ENCODE measurements at regions not wholly inside any gene's neighbourhood (a gene's known extent, or its start where the extent isn't known, plus 50 kb on each side); places are given as distances from the start of the nearest gene placed in this dataset.

DNA sequence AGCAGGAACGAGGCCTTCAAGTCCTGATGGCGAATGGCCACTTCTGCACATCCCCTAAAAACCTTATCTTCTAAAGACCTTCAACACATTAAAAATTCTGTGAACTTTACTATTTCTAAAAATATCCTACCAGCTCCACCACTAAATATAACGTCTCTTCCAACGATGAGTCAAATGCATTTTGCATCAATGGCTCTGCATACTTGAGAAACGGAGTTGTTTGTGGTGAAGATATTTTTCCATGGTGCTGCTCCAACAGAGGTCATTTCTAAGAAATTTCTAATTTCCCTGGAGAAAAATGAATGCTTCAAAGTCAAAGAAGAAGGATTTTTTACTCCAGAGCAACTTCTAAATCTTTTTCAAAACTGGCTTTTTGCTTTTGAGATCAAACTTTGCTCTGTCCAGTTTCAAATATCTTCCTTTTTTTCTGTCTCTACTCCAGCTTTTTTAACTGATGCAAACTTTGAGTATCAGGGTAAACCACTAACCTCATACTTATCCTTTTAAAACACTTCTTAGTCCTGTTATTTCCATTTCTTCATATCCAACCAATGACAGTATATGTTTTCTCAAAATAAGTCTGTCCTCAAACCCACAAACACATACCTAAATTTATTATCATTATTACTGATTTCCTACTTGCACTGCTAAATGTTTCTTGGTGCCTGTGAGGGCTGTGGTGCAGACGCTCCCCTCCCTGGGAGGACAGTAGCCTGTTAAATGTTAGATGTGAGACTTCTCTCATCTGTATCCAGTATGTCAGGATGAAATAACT is 258.1 kb downstream of the KLF6 start:
- H3K27ac ChIP-seq: peak overlapping the region; percentile 73 to 81
- no peak for DNase-seq (ENCODE audit: low spot score)
- no peak overlapping the region for H3K4me3 ChIP-seq
- TF ChIP-seq, protein P1, sequence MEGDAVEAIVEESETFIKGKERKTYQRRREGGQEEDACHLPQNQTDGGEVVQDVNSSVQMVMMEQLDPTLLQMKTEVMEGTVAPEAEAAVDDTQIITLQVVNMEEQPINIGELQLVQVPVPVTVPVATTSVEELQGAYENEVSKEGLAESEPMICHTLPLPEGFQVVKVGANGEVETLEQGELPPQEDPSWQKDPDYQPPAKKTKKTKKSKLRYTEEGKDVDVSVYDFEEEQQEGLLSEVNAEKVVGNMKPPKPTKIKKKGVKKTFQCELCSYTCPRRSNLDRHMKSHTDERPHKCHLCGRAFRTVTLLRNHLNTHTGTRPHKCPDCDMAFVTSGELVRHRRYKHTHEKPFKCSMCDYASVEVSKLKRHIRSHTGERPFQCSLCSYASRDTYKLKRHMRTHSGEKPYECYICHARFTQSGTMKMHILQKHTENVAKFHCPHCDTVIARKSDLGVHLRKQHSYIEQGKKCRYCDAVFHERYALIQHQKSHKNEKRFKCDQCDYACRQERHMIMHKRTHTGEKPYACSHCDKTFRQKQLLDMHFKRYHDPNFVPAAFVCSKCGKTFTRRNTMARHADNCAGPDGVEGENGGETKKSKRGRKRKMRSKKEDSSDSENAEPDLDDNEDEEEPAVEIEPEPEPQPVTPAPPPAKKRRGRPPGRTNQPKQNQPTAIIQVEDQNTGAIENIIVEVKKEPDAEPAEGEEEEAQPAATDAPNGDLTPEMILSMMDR (IDR thresholded peaks at IDR 0.05): no peak

DNA sequence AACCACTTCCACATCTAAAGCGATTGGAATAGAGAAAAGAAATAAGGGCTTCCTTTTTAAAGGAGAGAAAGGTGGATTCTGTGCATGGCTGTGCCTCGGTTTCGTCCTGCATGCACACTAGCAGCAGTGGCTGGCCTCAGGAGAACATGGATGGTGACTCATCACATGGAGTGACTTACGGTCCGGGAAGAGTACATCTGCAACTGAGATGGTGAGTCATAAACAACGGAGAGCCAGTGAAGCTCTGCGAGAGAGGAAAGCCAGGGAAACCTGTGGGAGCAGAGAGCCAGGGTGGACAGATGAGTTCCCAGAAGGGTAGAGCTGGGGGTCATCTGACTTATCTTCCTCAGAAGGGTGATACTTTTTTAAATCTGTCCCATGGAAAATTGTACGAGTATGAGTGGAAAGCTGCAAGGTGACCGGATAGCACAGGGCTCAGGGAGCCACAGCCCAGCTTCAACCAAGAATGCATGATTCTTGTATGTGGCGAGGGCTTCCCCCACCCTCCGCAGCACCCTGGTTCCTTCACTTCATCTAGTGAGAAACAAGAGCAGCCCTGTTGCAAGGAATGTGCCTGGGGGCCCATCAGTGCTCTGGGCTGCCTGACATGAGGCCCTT is 259.1 kb downstream of the KLF6 start:
- no peak for DNase-seq (ENCODE audit: low spot score)
- TF ChIP-seq, protein P1 (IDR thresholded peaks at IDR 0.05): no peak
- no peak overlapping the region for H3K4me3 ChIP-seq
- peak overlapping the region; percentile 66 to 73 for H3K27ac ChIP-seq

DNA sequence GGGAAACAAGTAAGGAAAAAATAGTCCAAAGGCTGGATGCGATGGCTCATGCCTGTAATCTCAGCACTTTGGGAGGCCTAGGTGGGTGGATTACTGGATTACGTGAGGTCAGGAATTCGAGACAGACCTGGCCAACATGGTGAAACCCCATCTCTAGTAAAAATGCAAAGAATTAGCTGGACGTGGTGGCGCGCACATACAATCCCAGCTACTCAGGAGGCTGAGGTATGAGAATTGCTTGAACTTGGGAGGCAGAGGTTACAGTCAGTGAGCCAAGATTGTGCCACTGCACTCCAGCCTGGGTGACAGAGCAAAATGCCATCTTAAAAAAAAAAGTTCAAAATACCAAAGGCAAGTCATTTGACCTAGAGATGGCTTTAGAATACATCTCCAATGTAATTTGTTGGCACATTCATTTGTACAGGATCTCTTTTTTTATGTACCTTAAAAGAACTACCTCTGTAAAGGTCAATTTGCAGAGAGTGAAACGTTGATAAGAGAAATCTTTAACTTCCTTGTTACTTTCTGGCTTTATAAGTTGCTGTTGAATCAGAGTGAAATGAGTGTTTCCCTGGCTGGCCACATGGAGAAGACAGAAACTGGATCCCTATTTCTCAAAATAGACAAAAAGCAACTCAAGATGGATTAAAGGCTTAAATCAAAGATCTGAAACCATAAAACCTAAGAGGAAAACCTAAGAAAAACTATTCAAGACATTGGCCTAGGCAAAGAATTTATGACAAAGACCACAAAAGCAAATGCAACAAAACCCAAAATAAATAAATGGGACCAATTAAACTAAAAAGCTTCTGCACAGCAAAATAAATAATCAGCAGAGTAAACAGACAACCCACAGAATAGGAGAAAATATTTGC is 260.7 kb downstream of the KLF6 start:
- DNase-seq (ENCODE audit: low spot score): no peak
- TF ChIP-seq, protein P1 (IDR thresholded peaks at IDR 0.05): no peak
- Histone ChIP-seq H3K27ac (no peak overlapping the region), H3K4me3 (no peak overlapping the region)

DNA sequence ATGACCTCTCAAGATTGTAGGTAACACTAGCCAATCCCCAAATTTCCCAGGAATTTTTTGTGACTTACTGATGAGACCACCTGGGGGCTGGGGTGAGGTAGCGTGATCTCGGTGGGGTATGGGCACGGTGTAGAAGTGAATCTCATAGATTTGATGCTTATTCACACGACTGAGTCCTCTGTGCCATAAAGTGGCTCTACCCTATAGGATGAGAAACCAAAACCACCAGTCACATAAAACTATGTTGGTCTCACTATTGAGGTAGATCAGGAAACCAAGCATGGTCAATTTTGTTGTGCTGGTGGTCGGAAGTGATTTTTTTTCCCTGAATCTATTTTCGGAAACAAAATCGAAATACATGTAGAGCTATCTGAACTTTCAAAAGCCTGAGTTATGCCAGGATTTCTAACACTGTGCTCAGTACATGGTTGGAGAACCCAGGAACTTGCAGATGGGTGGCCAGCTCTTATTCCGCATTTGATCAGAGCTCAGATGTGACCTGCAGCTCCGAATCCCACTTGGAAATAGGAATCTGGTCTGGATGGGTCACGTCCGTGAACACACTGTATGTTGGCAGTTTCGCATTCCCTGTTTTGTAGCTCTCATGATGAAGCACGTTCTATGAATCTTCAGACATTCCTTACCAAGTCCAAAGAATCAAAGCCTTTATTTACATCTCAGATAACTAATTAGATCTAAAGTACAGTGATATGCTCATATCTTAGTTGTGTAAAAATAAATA is 261.5 kb downstream of the KLF6 start:
- TF ChIP-seq, protein P1 (IDR thresholded peaks at IDR 0.05): no peak
- no peak overlapping the region for H3K4me3 ChIP-seq
- H3K27ac ChIP-seq: no peak overlapping the region
- DNase-seq (ENCODE audit: low spot score): no peak

DNA sequence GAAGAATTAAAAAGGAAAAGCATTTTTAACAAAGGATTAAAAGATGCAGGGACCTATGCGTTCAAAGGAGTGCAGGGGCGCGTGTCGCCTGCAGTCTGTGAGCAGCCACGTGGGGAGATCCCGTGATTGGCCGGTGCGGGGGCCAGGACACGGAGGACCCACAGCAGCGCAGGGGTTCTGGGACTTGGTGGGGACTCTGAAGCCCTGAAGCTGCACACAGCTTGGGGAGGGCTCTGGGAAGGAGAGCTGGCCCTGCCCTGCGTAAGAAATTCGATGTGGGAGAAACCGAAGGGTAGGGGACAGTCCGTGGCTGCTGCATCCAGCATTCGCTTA is 268.1 kb downstream of the KLF6 start:
- no peak overlapping the region for H3K4me3 ChIP-seq
- no peak for DNase-seq (ENCODE audit: low spot score)
- TF ChIP-seq, protein P1 (IDR thresholded peaks at IDR 0.05): no peak
- no peak overlapping the region for H3K27ac ChIP-seq

DNA sequence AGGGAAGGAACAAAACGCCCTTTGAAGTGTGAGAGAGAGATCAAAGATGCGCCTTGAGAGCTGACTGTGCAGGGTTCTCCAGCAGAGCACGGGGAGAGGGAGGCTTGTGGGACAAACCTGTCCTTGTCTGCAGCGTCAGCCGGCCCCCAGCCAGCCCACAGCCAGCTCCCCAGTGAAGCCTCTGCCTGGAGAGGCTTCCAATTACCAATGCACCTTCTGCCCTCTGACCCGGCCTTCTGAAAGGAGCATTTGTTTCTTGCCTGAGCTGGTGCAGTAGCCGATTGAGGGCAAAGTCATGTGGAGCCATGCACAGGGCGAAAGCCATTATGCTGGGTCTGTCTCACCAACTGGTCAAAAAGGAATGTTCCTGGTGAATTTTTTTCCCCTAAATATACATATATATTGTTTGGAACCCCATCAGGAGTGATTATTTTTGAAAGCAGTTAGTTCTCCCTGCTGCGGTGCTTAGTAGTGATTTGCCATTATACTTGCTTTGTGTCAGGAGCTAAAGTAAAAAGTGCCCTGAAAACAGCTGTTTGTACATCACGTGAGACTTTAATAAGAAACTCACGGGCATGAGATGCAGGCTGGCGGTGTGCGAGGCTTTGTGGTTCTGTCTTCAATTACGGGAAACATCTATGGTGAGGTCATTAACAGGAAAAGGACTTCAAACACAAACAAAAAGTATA is 268.6 kb downstream of the KLF6 start:
- no peak overlapping the region for H3K27ac ChIP-seq
- no peak for DNase-seq (ENCODE audit: low spot score)
- TF ChIP-seq, protein P1 (IDR thresholded peaks at IDR 0.05): no peak
- H3K4me3 ChIP-seq: no peak overlapping the region
